ENCODE measurements at regions not wholly inside any gene's neighbourhood (a gene's known extent, or its start where the extent isn't known, plus 50 kb on each side); places are given as distances from the start of the nearest gene placed in this dataset.

- Histone ChIP-seq H3K36me3 (ENCODE audit: control insufficient read depth, insufficient read depth, low read length) (no peaks in the 10 kb centered on the region), H3K27ac (ENCODE audit: low read depth, low read length) (no peak overlapping the region), H3K9me3 (ENCODE audit: control insufficient read depth, low read length) (no peaks in the 10 kb centered on the region), H3K9ac (ENCODE audit: extremely low read depth, low read length, poor library complexity, severe bottlenecking) (no peak overlapping the region), H3K4me3 (ENCODE audit: low read length) (no peak overlapping the region), H3K4me1 (ENCODE audit: control insufficient read depth, insufficient read depth, low read length) (no peaks in the 10 kb centered on the region), H3K27me3 (ENCODE audit: control insufficient read depth, insufficient read depth, low read length, poor library complexity, severe bottlenecking) (no peaks in the 10 kb centered on the region)
- Mint-ChIP-seq H3K9me3 (peaks cover 11% of the 10 kb centered on the region), H3K4me1 (no peaks in the 10 kb centered on the region), H3K27me3 (ENCODE audit: insufficient read depth) (no peaks in the 10 kb centered on the region), H3K36me3 (ENCODE audit: low read depth) (no peaks in the 10 kb centered on the region), H3K4me3 (no peak overlapping the region), H3K27ac (no peak overlapping the region)
- DNase-seq: no peak
- TF ChIP-seq CTCF (conservative IDR thresholded peaks at IDR 0.05): no peak
Observed at GRCh38 chr1:68586766-68587165, 89.9 kb upstream of the DEPDC1 start.

GRCh38 chr1:68588304-68588703 is 91.4 kb upstream of the DEPDC1 start:
- DNase-seq: no peak
- no peak for TF ChIP-seq CTCF (conservative IDR thresholded peaks at IDR 0.05)
- Histone ChIP-seq H3K27ac (ENCODE audit: low read depth, low read length) (no peak overlapping the region), H3K4me1 (ENCODE audit: control insufficient read depth, insufficient read depth, low read length) (no peaks in the 10 kb centered on the region), H3K9ac (ENCODE audit: extremely low read depth, low read length, poor library complexity, severe bottlenecking) (no peak overlapping the region), H3K9me3 (ENCODE audit: control insufficient read depth, low read length) (no peaks in the 10 kb centered on the region), H3K4me3 (ENCODE audit: low read length) (no peak overlapping the region), H3K36me3 (ENCODE audit: control insufficient read depth, insufficient read depth, low read length) (no peaks in the 10 kb centered on the region), H3K27me3 (ENCODE audit: control insufficient read depth, insufficient read depth, low read length, poor library complexity, severe bottlenecking) (no peaks in the 10 kb centered on the region)
- H3K4me3 Mint-ChIP-seq: no peak overlapping the region
- no peaks in the 10 kb centered on the region for H3K27me3 Mint-ChIP-seq (ENCODE audit: insufficient read depth)
- H3K9me3 Mint-ChIP-seq: peaks cover 5% of the 10 kb centered on the region
- H3K4me1 Mint-ChIP-seq: no peaks in the 10 kb centered on the region
- 84 to 90% methylated on average over 3 of the region's 3 CpGs for WGBS, 2 experiments (ENCODE audit: insufficient coverage in 1 of 2, insufficient read length in 1 of 2)
- no peak overlapping the region for H3K27ac Mint-ChIP-seq
- no peaks in the 10 kb centered on the region for H3K36me3 Mint-ChIP-seq (ENCODE audit: low read depth)

GRCh38 chr1:68590473-68590872 is 93.6 kb upstream of the DEPDC1 start:
- H3K27ac Mint-ChIP-seq: no peak overlapping the region
- Histone ChIP-seq H3K27ac (ENCODE audit: low read depth, low read length) (no peak overlapping the region), H3K36me3 (ENCODE audit: control insufficient read depth, insufficient read depth, low read length) (no peaks in the 10 kb centered on the region), H3K27me3 (ENCODE audit: control insufficient read depth, insufficient read depth, low read length, poor library complexity, severe bottlenecking) (no peaks in the 10 kb centered on the region), H3K4me1 (ENCODE audit: control insufficient read depth, insufficient read depth, low read length) (no peaks in the 10 kb centered on the region), H3K9me3 (ENCODE audit: control insufficient read depth, low read length) (no peaks in the 10 kb centered on the region), H3K4me3 (ENCODE audit: low read length) (no peak overlapping the region), H3K9ac (ENCODE audit: extremely low read depth, low read length, poor library complexity, severe bottlenecking) (no peak overlapping the region)
- 81 to 100% methylated on average over 1 of the region's 1 CpG for WGBS, 2 experiments (ENCODE audit: insufficient coverage in 1 of 2, insufficient read length in 1 of 2)
- peak; percentile 14 for TF ChIP-seq CTCF (conservative IDR thresholded peaks at IDR 0.05)
- H3K27me3 Mint-ChIP-seq (ENCODE audit: insufficient read depth): no peaks in the 10 kb centered on the region
- H3K9me3 Mint-ChIP-seq: no peaks in the 10 kb centered on the region
- H3K4me1 Mint-ChIP-seq: no peaks in the 10 kb centered on the region
- H3K4me3 Mint-ChIP-seq: no peak overlapping the region
- H3K36me3 Mint-ChIP-seq (ENCODE audit: low read depth): no peaks in the 10 kb centered on the region
- DNase-seq: no peak

All from endodermal cell (in vitro differentiated cells).